Kasumi-1 (cell line): ENCODE measurements at regions not wholly inside any gene's neighbourhood (a gene's known extent, or its start where the extent isn't known, plus 50 kb on each side); places are given as distances from the start of the nearest gene placed in this dataset.

ENCODE experiments used
- DNase-seq, 2 experiments: peaks; one replicate each; lab custom pipeline; 2025; lab: John Stamatoyannopoulos, UW

GRCh38 chr12:124188561-124189405 lies 106.1 kb upstream of the RFLNA start:
- DNase-seq: no peak

DNA sequence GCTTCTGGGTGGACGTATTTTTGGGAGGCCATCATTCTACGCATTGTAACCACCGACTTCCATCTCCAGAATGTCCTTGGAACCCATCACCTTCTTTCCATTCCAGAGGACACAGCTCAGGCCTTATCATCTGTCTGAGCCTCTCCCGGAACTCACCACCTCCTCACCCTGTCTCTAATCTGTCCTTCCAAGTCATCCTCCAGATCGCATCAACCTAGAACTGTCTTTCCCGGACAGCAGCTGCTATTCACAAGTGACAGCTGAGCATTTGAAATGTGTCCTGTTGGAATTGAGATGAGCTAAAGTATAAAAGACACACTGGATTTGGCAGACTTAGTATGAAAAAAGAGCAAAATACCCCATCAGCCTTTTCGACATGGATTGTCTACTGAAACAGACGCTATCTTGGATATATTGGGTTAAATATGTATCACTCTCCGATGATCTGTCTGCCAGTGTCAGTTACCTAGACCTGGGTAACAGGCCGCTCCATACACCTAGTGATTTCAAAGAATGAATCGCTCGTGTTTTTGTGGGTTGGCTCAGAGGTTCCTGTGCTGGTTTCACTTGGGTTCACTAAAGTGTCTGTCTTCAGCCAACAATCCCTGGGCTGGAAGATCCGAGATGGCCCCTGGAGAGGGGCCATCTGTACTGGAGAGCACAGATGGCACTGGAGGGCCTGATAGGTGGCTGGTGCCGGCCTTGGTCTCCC lies 104.4 kb upstream of the RFLNA start:
- DNase-seq: no peak

DNA sequence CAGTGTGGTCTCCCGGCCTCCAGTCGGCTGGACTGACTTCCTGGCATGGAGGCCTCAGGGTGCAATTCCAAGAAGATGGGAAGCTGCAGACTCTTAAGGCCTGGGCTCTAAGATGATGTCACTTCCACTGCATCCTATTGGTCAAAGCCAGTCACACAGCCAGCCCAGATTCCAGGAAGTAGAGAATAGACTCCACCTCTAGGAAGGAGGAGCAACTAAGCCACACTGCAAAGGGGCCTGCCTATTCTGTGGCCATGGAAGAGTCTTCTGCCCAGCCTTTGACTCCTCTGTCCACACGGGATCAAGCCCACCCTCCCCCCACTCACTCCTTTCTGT lies 103.9 kb upstream of the RFLNA start:
- DNase-seq: no peak

DNA sequence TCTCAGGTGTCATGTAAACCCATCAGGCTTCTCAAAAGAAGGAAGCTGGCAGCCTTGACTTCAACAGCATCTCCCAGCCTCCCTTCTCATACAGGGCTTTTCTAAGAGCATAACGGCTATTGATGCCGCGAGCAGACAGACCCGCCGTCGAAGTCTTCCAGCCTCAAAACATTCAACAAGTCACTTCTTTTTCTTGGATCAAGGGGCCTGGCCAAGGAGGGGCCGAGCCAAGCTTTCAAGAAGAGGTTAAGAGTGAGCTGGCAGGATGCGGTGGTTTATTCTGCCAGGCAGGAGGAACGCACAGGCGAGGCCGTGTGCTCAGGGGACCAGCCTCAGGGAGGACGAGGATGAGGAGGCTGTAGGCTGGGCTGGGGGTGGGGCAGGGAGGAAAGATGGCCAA lies 102.9 kb upstream of the RFLNA start:
- DNase-seq: no peak

- DNase-seq: no peak
Measured at GRCh38 chr12:124194264-124194892, 100.5 kb upstream of the RFLNA start.

DNA sequence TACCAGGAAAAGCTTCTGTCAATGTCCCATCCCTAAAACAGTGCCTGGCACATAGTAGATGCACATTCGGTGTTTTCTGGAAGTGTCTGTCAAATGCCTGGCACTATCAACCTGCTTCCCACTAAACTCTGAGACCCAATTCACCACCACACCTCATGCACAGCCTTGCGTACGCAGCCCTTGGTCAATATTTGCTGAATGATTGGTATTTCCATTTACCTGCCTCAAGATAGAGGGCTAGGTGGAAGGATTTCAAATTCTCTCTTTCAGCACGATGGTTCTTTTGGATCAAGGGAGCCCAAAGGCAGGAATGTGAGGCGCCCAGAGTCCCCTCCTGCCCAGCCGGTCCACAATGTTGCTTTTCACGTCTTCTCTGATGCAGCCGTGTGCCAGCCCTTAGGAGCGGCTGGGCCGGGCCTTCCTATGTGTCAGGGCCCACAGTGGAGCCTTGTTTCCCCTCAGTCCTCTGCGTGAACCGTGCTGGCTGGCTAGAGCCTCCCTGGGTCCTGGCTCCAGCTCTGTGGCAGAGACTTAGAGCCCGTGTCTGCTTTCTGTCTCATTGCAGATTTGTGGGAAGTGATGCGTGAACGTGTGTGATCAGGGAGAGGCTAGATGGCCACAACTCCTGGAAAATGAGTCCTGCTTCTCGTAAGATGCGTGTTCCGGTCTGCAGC lies 99.9 kb upstream of the RFLNA start:
- DNase-seq: no peak

DNA sequence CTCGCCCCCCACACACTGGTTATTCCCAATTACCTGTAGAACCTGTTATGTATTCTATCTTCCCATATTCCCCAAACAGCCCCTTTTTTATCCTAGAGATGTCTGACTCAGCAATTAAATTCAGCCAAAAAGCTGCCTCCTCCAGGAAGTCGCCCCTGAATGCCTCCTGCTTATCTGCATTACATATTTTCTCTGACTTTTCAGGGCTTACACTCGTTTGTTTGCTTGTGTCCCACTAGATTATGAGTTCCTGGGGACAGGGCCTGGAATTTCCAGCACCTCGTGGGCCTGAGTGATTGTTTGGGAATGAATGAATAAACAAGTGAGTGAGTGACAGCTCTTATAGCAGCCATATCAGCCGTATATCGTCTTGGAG lies 99.3 kb upstream of the RFLNA start:
- no peak for DNase-seq

DNA sequence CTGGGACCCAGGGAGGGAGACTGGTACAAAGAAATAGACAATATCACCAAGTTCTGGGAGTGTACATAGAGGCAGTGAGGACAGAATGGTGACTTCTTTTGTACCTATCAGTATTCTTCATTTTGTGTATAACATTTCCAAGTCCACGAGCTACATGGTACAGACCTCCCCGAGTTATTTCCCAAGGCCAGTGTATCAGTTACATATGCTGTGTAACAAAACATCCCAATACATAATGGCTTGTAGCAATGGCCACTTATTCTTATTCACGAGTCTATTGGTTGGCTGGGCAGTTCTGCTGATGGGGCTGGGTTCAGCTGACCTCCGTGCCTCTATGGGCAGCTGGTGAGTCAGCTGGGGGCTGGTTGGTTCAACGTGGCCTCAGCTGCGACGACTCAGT lies 98.7 kb upstream of the RFLNA start:
- no peak for DNase-seq

- no peak for DNase-seq
Measured at GRCh38 chr12:124201248-124201647, 93.6 kb upstream of the RFLNA start.

DNA sequence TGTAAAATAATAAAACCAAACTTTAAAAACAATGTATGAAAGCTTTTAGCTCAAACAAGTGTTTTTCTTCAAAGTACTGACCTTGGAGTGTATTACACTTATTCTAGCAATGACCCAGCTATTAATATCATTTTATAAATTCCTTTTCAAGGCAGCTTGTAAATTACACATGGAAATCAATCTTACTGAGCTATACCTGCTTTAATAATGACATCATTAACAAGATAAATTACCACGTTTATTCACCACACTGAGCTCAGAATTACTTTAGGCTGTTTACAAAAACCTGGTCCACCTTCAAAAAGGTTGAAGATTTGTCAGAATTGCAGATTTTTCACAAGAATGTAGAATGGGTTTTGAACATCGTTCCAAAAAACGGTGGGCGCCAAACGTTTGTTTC lies 91.7 kb upstream of the RFLNA start:
- DNase-seq: no peak

GRCh38 chr12:124205405-124205804 lies 89.5 kb upstream of the RFLNA start:
- no peak for DNase-seq

- no peak for DNase-seq
Measured at GRCh38 chr12:124207049-124207448, 87.8 kb upstream of the RFLNA start.

GRCh38 chr12:124207617-124208016 lies 87.3 kb upstream of the RFLNA start:
- DNase-seq: no peak

DNA sequence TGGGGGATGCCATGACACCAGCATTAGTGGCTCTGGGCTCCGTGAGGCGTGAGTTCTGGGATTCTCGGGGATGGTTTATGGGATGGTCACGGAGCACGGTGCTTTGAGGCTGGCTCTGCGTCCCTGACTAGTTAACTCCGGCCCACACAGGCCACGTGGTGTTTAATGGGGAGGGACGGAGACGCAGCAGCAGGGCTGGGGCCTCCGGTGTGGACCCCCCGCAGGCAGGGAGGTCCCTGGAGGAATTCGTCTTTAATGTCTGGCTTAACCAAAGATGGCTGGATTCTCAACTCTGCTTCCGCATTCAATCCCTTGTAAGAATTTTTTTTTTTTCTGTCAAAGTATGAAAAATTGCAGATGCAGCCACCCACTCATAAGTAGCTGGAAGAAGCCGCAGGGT lies 86.4 kb upstream of the RFLNA start:
- DNase-seq: no peak

DNA sequence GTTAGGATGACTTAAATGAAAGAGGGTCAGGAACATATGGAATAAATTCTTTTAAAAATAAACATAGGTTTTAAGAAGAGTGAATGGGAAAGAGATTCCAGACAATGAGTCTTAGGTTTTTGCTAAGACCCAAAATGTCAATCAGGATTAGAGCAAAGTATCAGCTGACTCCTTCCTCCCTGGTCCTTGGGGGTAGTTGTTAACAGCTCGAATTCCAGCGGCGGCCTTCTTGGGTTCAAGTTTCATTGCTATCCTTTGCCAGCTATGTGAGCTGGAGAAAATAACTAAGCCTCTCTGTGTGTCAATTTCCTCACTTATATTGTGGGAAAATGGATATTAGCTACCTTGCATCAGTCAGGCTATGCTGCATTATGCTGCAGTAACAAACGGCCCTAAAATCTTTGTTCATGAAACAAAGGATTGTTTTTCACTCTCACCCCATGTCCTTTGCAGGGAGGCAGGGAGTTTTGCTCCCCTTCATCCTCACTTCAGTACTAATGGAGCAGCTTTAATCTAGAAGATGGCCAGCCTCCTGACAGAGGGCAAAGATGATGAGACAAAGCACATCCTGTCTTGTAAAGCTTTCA lies 83.8 kb upstream of the RFLNA start:
- DNase-seq: no peak

GRCh38 chr12:124211753-124212152 lies 83.1 kb upstream of the RFLNA start:
- no peak for DNase-seq

- DNase-seq: no peak
Measured at GRCh38 chr12:124213666-124214347, 81.1 kb upstream of the RFLNA start.

DNA sequence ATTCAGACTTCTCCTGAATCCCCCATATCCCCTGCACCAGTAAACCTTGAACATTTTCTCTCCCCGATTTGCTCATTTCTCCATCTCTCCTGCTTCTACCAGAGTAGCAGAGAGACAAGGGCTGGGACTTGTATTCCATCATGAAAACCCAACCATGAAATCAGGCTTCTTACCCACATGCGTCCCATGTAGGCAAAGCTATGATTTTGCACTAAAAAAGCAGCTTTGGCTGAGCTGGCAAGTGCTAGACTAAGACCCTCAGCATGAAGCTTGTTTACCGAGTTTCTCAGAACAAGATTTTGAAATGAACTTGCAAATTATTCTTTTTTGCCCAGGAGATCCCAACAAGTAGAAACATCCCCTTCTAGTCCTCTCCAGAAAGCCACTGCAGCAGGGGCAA lies 80.3 kb upstream of the RFLNA start:
- DNase-seq: no peak

DNA sequence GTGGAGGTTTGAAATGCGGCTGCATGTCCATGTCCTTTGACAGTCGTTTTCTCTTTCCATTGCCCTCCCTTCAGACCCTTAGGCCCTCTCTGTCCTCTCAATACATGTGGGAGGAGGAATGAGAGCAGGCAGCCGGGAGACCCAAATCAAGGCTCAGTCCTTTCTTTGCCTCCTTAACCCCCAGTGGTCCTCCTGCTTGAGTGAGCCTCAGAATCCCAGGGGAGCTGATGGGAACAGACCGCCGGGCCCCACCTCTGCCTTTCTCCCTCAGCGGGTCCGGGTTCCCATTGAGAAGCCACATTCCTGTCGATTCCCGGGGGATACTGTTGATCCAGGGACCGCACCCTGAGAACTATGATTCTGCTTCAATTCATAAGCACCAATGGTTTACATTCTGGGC lies 77.9 kb upstream of the RFLNA start:
- no peak for DNase-seq

DNA sequence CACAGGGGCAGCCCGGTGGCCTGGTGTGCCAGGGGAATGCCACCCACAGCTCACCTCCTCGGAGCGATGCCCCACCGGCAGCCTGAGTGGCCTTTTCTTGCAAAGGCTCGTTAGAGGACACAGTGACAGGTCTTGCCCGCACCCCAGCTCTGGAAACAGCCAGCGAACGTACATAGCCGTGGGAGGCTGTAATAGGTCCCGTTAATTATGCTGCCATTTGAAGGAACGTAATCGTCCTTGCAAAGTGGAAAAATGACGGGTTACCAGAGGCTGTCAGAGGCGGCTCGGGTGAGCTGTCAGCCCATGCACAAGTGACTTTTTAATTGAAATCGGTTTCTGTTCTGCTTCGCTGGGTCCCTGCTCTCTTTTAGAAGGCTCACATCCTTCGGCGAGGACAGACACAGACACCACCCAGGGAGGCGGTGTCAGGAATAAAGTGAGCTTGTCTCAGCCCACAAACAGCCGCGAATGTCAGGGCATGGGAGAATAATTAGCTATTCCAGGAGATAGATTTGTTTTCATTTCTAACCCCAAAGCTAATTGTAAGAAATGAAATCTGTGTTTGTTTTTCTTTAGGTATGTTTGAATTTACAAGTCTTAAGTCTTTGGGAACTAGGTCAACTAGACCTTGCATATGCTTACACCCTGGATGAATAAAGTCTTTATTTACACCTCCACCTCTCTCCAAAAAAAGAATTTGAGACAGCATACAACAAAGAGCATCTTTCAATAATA lies 77.2 kb upstream of the RFLNA start:
- no peak for DNase-seq

DNA sequence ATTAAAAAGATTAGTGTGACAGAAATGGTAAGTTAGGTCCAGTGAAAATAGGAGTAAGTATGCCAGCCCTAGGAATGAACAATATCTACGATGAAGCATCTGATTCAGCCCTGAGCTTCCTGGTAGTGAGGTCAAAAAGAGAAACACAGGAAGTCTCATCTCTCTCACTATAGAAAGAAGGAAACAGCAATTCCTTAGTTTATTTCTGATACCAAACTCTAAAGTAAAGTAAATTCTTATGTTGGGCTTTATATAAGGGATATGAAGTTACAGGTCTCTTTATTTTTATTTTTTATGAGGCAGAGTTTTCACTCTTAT lies 76.7 kb upstream of the RFLNA start:
- no peak for DNase-seq
